ENCODE measurements at regions not wholly inside any gene's neighbourhood (a gene's known extent, or its start where the extent isn't known, plus 50 kb on each side); places are given as distances from the start of the nearest gene placed in this dataset.

GRCh38 chr18:50472941-50473340 lies 86.9 kb upstream of the MAPK4 start:
- Mint-ChIP-seq H3K27ac (no peak overlapping the region), H3K27me3 (ENCODE audit: low read depth) (no peaks in the 10 kb centered on the region; the same call in 1 of the 2 replicates), H3K36me3 (no peaks in the 10 kb centered on the region), H3K4me1 (no peaks in the 10 kb centered on the region), H3K9me3 (peaks cover 14% of the 10 kb centered on the region), H3K4me3 (no peak overlapping the region)
- no peak for DNase-seq (ENCODE audit: low spot score)
- ChIA-PET CTCF (no interaction called here), POLR2A (no interaction called here)
- ATAC-seq: no peak
- TF ChIP-seq HMGA2 (CRISPR knock-in tag; IDR thresholded peaks at IDR 0.05): no peak
- TF ChIP-seq MLX (CRISPR knock-in tag; IDR thresholded peaks at IDR 0.05): no peak
- TF ChIP-seq FOXP1 (CRISPR knock-in tag; IDR thresholded peaks at IDR 0.05; ENCODE audit: borderline replicate concordance): no peak
- no peak for TF ChIP-seq ETV6 (CRISPR knock-in tag; IDR thresholded peaks at IDR 0.05)

GRCh38 chr18:50473881-50474280 lies 86.0 kb upstream of the MAPK4 start:
- no peak overlapping the region for H3K27ac Mint-ChIP-seq
- CTCF ChIA-PET: interaction anchor here (2.1 kb wide), 1 partner anchor 45 kb away, joined by 5 read pairs; no protein-coding TSS in a partner anchor
- peaks cover 7% of the 10 kb centered on the region for H3K4me1 Mint-ChIP-seq
- H3K9me3 Mint-ChIP-seq: peaks cover 14% of the 10 kb centered on the region
- H3K36me3 Mint-ChIP-seq: no peaks in the 10 kb centered on the region
- DNase-seq (ENCODE audit: low spot score) (no peak), ATAC-seq (no peak)
- TF ChIP-seq ESRRA (CRISPR knock-in tag; IDR thresholded peaks at IDR 0.05; ENCODE audit: borderline replicate concordance) (no peak), NFYB (CRISPR knock-in tag; conservative IDR thresholded peaks at IDR 0.05; ENCODE audit: low read depth) (no peak), ZBTB21 (CRISPR knock-in tag; IDR thresholded peaks at IDR 0.05; ENCODE audit: borderline replicate concordance) (no peak), ZNF396 (CRISPR knock-in tag; IDR thresholded peaks at IDR 0.05; ENCODE audit: borderline replicate concordance) (no peak), ZNF423 (CRISPR knock-in tag; IDR thresholded peaks at IDR 0.05) (no peak), SMAD4 (CRISPR knock-in tag; IDR thresholded peaks at IDR 0.05) (no peak), NFE2L1 (CRISPR knock-in tag; IDR thresholded peaks at IDR 0.05) (no peak), FOXJ3 (CRISPR knock-in tag; IDR thresholded peaks at IDR 0.05; ENCODE audit: borderline replicate concordance) (no peak)
- POLR2A ChIA-PET: no interaction called here
- H3K27me3 Mint-ChIP-seq (ENCODE audit: low read depth): no peaks in the 10 kb centered on the region; the same call in 1 of the 2 replicates
- no peak overlapping the region for H3K4me3 Mint-ChIP-seq

GRCh38 chr18:50475538-50476193 lies 84.2 kb upstream of the MAPK4 start:
- no peak overlapping the region for H3K27ac Mint-ChIP-seq
- DNase-seq (ENCODE audit: low spot score) (no peak), ATAC-seq (no peak)
- H3K9me3 Mint-ChIP-seq: peaks cover 14% of the 10 kb centered on the region
- ChIA-PET CTCF (interaction anchor here (2.1 kb wide), 1 partner anchor 46 kb away, joined by 5 read pairs; no protein-coding TSS in a partner anchor), POLR2A (no interaction called here)
- no peaks in the 10 kb centered on the region for H3K36me3 Mint-ChIP-seq
- no peak overlapping the region for H3K4me3 Mint-ChIP-seq
- H3K27me3 Mint-ChIP-seq (ENCODE audit: low read depth): no peaks in the 10 kb centered on the region
- TF ChIP-seq E2F1 (CRISPR knock-in tag; IDR thresholded peaks at IDR 0.05): no peak
- TF ChIP-seq ZSCAN18 (CRISPR knock-in tag; IDR thresholded peaks at IDR 0.05): no peak
- no peak for TF ChIP-seq CREM (CRISPR knock-in tag; IDR thresholded peaks at IDR 0.05)
- TF ChIP-seq NR3C1 (CRISPR knock-in tag; conservative IDR thresholded peaks at IDR 0.05; ENCODE audit: low read depth): no peak
- no peak for TF ChIP-seq IRF2 (CRISPR knock-in tag; IDR thresholded peaks at IDR 0.05; ENCODE audit: borderline replicate concordance, low read depth)
- no peak for TF ChIP-seq CDX4 (CRISPR knock-in tag; IDR thresholded peaks at IDR 0.05; ENCODE audit: borderline replicate concordance)
- TF ChIP-seq HMGXB4 (CRISPR knock-in tag; IDR thresholded peaks at IDR 0.05): no peak
- TF ChIP-seq ELF4 (CRISPR knock-in tag; IDR thresholded peaks at IDR 0.05; ENCODE audit: low read depth): no peak
- TF ChIP-seq GRHL2 (CRISPR knock-in tag; IDR thresholded peaks at IDR 0.05; ENCODE audit: insufficient replicate concordance, severe bottlenecking): no peak
- TF ChIP-seq JAZF1 (CRISPR knock-in tag; IDR thresholded peaks at IDR 0.05): no peak
- TF ChIP-seq PRDM15 (CRISPR knock-in tag; IDR thresholded peaks at IDR 0.05): no peak
- TF ChIP-seq ZNF219 (CRISPR knock-in tag; IDR thresholded peaks at IDR 0.05; ENCODE audit: borderline replicate concordance): no peak
- H3K4me1 Mint-ChIP-seq: peaks cover 7% of the 10 kb centered on the region

Measured in WTC11 (cell line).